Osteoblast (primary cell): ENCODE measurements at regions not wholly inside any gene's neighbourhood (a gene's known extent, or its start where the extent isn't known, plus 50 kb on each side); places are given as distances from the start of the nearest gene placed in this dataset.

Experiments used
- DNase-seq: peaks from one replicate; pipeline ENCODE4 v3.0.0; 2011; ENCODE audit warnings: low spot score, mixed read lengths; ENCODE audit not compliant: insufficient read length; ENCODE audit errors: missing footprints
- H2AFZ ChIP-seq: 2 replicates; pipeline ENCODE4 v1.6.0; 2011; ENCODE audit warnings: mild to moderate bottlenecking, low read length
- H3K27ac ChIP-seq: 2 replicates; pipeline ENCODE4 v1.5.1; 2011; ENCODE audit warnings: mild to moderate bottlenecking, low read depth, low read length, moderate library complexity
- H3K27me3 ChIP-seq: 2 replicates; pipeline ENCODE4 v1.6.0; 2012; ENCODE audit warnings: mild to moderate bottlenecking, control low read depth, inconsistent platforms, low read length, moderate library complexity; ENCODE audit not compliant: insufficient read depth
- H3K36me3 ChIP-seq: 2 replicates; pipeline ENCODE4 v1.5.1; 2011; ENCODE audit warnings: mild to moderate bottlenecking, low read length, control low read depth, moderate library complexity; ENCODE audit not compliant: insufficient read depth
- H3K4me1 ChIP-seq: 2 replicates; pipeline ENCODE4 v1.5.1; 2011; ENCODE audit warnings: mild to moderate bottlenecking, low read length, control low read depth, moderate library complexity; ENCODE audit not compliant: insufficient read depth
- H3K4me2 ChIP-seq: 2 replicates; pipeline ENCODE4 v1.6.0; 2011; ENCODE audit warnings: mild to moderate bottlenecking, low read length; ENCODE audit not compliant: insufficient read depth
- H3K4me3 ChIP-seq: fragments of 200-600 bp; sonication (generic); 3 replicates; pipeline ENCODE4 v1.5.1; 2012; ENCODE audit warnings: mild to moderate bottlenecking, low read length, inconsistent platforms; ENCODE audit not compliant: insufficient read depth
- H3K79me2 ChIP-seq: 2 replicates; pipeline ENCODE4 v1.6.0; 2012; ENCODE audit warnings: mild to moderate bottlenecking, low read length, control low read depth, inconsistent platforms; ENCODE audit not compliant: insufficient read depth
- H3K9me3 ChIP-seq: 2 replicates; pipeline ENCODE4 v1.5.1; 2011; ENCODE audit warnings: low read depth, low read length, control low read depth
- H4K20me1 ChIP-seq: 2 replicates; pipeline ENCODE4 v1.6.0; 2012; ENCODE audit warnings: mild to moderate bottlenecking, low read length, control low read depth; ENCODE audit not compliant: insufficient read depth
- CTCF ChIP-seq: IDR thresholded peaks from 2 replicates; pipeline ENCODE4 v1.5.1; 2011; ENCODE audit warnings: mild to moderate bottlenecking, low read depth, low read length, moderate library complexity; ENCODE audit errors: extremely low read depth

GRCh38 chr9:100715100-100715380 is 137.2 kb downstream of the CAVIN4 start:
- no peaks in the 10 kb centered on the region for H4K20me1 ChIP-seq
- no peak overlapping the region for H3K27ac ChIP-seq
- no peaks in the 10 kb centered on the region for H3K9me3 ChIP-seq
- H3K4me3 ChIP-seq: no peak overlapping the region
- no peak for DNase-seq
- H3K4me1 ChIP-seq: no peaks in the 10 kb centered on the region
- no peaks in the 10 kb centered on the region for H3K79me2 ChIP-seq
- H3K27me3 ChIP-seq: no peaks in the 10 kb centered on the region
- no peak for TF ChIP-seq CTCF
- H3K36me3 ChIP-seq: no peaks in the 10 kb centered on the region
- H3K4me2 ChIP-seq: peak overlapping the region; percentile 24
- H2AFZ ChIP-seq: no peak overlapping the region

GRCh38 chr9:100718717-100719116 is 140.8 kb downstream of the CAVIN4 start:
- Histone ChIP-seq H3K27me3 (no peaks in the 10 kb centered on the region), H3K9me3 (no peaks in the 10 kb centered on the region), H3K4me1 (no peaks in the 10 kb centered on the region), H4K20me1 (no peaks in the 10 kb centered on the region), H3K79me2 (no peaks in the 10 kb centered on the region), H3K4me3 (no peak overlapping the region), H3K36me3 (no peaks in the 10 kb centered on the region), H3K27ac (no peak overlapping the region), H3K4me2 (no peak overlapping the region), H2AFZ (no peak overlapping the region)
- DNase-seq: no peak
- no peak for TF ChIP-seq CTCF

GRCh38 chr9:100720922-100721321 is 143.0 kb downstream of the CAVIN4 start:
- Histone ChIP-seq H3K36me3 (no peaks in the 10 kb centered on the region), H3K4me3 (no peak overlapping the region), H3K79me2 (no peaks in the 10 kb centered on the region), H2AFZ (no peak overlapping the region), H3K27ac (no peak overlapping the region), H3K4me1 (no peaks in the 10 kb centered on the region), H4K20me1 (no peaks in the 10 kb centered on the region), H3K9me3 (no peaks in the 10 kb centered on the region), H3K27me3 (no peaks in the 10 kb centered on the region), H3K4me2 (no peak overlapping the region)
- no peak for TF ChIP-seq CTCF
- no peak for DNase-seq

- H3K9me3 ChIP-seq: no peaks in the 10 kb centered on the region
- H3K4me2 ChIP-seq: no peak overlapping the region
- no peak for DNase-seq
- H3K4me1 ChIP-seq: no peaks in the 10 kb centered on the region
- H3K79me2 ChIP-seq: no peaks in the 10 kb centered on the region
- no peaks in the 10 kb centered on the region for H3K36me3 ChIP-seq
- no peak overlapping the region for H2AFZ ChIP-seq
- H3K27me3 ChIP-seq: no peaks in the 10 kb centered on the region
- no peaks in the 10 kb centered on the region for H4K20me1 ChIP-seq
- H3K27ac ChIP-seq: no peak overlapping the region
- TF ChIP-seq CTCF: no peak
- H3K4me3 ChIP-seq: no peak overlapping the region
These were observed 147.0 kb downstream of the CAVIN4 start for GRCh38 chr9:100724886-100725285.
